Mesenchymal stem cell (in vitro differentiated cells and primary cell): ENCODE measurements at regions not wholly inside any gene's neighbourhood (a gene's known extent, or its start where the extent isn't known, plus 50 kb on each side); places are given as distances from the start of the nearest gene placed in this dataset.

Experiments used
- DNase-seq: peaks from one replicate; pipeline ENCODE4 v3.0.0-alpha.2; 2013
- H2AFZ ChIP-seq: one replicate; pipeline ENCODE4 v1.6.1; 2013; ENCODE audit warnings: low read depth, mild to moderate bottlenecking, control low read depth, inconsistent platforms, low read length, moderate library complexity
- H2AK5ac ChIP-seq: 2 replicates; pipeline ENCODE4 v1.6.1; 2013; ENCODE audit warnings: low read length, moderate library complexity, mild to moderate bottlenecking, inconsistent platforms; ENCODE audit not compliant: severe bottlenecking
- H2BK120ac ChIP-seq: one replicate; pipeline ENCODE4 v1.6.1; 2013; ENCODE audit warnings: low read depth, mild to moderate bottlenecking, inconsistent platforms, low read length, moderate library complexity
- H2BK12ac ChIP-seq, 2 experiments: one replicate each; pipeline ENCODE4 v1.6.1; 2013; ENCODE audit warnings: inconsistent platforms in 2 of 2, low read length in 2 of 2, mild to moderate bottlenecking in 2 of 2, moderate library complexity in 2 of 2, control low read depth in 1 of 2
- H2BK15ac ChIP-seq: one replicate; pipeline ENCODE4 v1.6.1; 2013; ENCODE audit warnings: mild to moderate bottlenecking, low read depth, inconsistent platforms; ENCODE audit not compliant: poor library complexity, severe bottlenecking
- H2BK5ac ChIP-seq: 2 replicates; pipeline ENCODE4 v1.6.1; 2013; ENCODE audit warnings: low read depth, mild to moderate bottlenecking, low read length, control low read depth, inconsistent platforms; ENCODE audit not compliant: poor library complexity, severe bottlenecking
- H3K14ac ChIP-seq, 2 experiments: one replicate each; pipeline ENCODE4 v1.6.1; 2013; ENCODE audit warnings: inconsistent platforms in 2 of 2, low read length in 2 of 2, control low read depth in 1 of 2, mild to moderate bottlenecking in 1 of 2, moderate library complexity in 1 of 2
- H3K18ac ChIP-seq, 2 experiments: one replicate each; pipeline ENCODE4 v1.6.1; 2013; ENCODE audit warnings: inconsistent platforms in 2 of 2, low read length in 2 of 2, control low read depth in 1 of 2, low read depth in 1 of 2, mild to moderate bottlenecking in 1 of 2
- H3K23ac ChIP-seq, 2 experiments: one replicate each; pipeline ENCODE4 v1.6.1; 2013; ENCODE audit warnings: inconsistent platforms in 2 of 2, low read length in 2 of 2, mild to moderate bottlenecking in 2 of 2, moderate library complexity in 2 of 2, control low read depth in 1 of 2
- H3K27ac ChIP-seq: 2 replicates; pipeline ENCODE4 v1.5.1; 2013; ENCODE audit warnings: mild to moderate bottlenecking, moderate library complexity, low read length, control low read depth, inconsistent platforms; ENCODE audit not compliant: poor library complexity, severe bottlenecking
- H3K27me3 ChIP-seq, 2 experiments: 2 replicates each; pipeline versions ENCODE4 v1.6.1 to v1.7.0; 2013; ENCODE audit warnings: low read length in 2 of 2, mild to moderate bottlenecking in 2 of 2, moderate library complexity in 2 of 2, control low read depth in 1 of 2, inconsistent platforms in 1 of 2; ENCODE audit not compliant: control insufficient read depth in 1 of 2, insufficient read depth in 1 of 2
- H3K36me3 ChIP-seq, 2 experiments: 2 replicates each; pipeline versions ENCODE4 v1.6.1 to v1.7.0; 2013; ENCODE audit warnings: low read length in 2 of 2, control low read depth in 1 of 2, inconsistent platforms in 1 of 2, low read depth in 1 of 2, mild to moderate bottlenecking in 1 of 2; ENCODE audit not compliant: insufficient read depth in 2 of 2, control insufficient read depth in 1 of 2
- H3K4ac ChIP-seq, 2 experiments: one replicate each; pipeline ENCODE4 v1.6.1; 2013; ENCODE audit warnings: inconsistent platforms in 2 of 2, low read length in 2 of 2, mild to moderate bottlenecking in 2 of 2, moderate library complexity in 2 of 2, control low read depth in 1 of 2, low read depth in 1 of 2
- H3K4me1 ChIP-seq: 2 replicates; pipeline ENCODE4 v1.6.1; 2013; ENCODE audit warnings: low read depth, low read length, control low read depth; ENCODE audit not compliant: control insufficient read depth, insufficient read depth
- H3K4me2 ChIP-seq: 2 replicates; pipeline ENCODE4 v1.6.1; 2013; ENCODE audit warnings: low read length, mild to moderate bottlenecking, inconsistent platforms; ENCODE audit not compliant: poor library complexity, severe bottlenecking
- H3K4me3 ChIP-seq, 2 experiments: 2 replicates each; pipeline versions ENCODE4 v1.5.1 to v1.7.0; 2013; ENCODE audit warnings: low read length in 2 of 2, mild to moderate bottlenecking in 2 of 2, control low read depth in 1 of 2, low read depth in 1 of 2; ENCODE audit not compliant: insufficient read depth in 1 of 2
- H3K79me1 ChIP-seq: replicated peaks from 2 replicates; pipeline ENCODE4 v1.6.1; 2013; ENCODE audit warnings: mild to moderate bottlenecking, control low read depth, low read length, inconsistent platforms; ENCODE audit not compliant: poor library complexity, severe bottlenecking
- H3K9ac ChIP-seq: 2 replicates; pipeline ENCODE4 v1.7.0; 2013; ENCODE audit warnings: mild to moderate bottlenecking, low read length, moderate library complexity
- H3K9me3 ChIP-seq: 2 replicates; pipeline ENCODE4 v1.7.0; 2013; ENCODE audit warnings: mild to moderate bottlenecking, low read length; ENCODE audit not compliant: control insufficient read depth
- H4K8ac ChIP-seq: one replicate; pipeline ENCODE4 v1.6.1; 2013; ENCODE audit warnings: inconsistent platforms, mild to moderate bottlenecking, low read length, moderate library complexity
- H4K91ac ChIP-seq: one replicate; pipeline ENCODE4 v1.6.1; 2013; ENCODE audit warnings: mild to moderate bottlenecking, low read length, inconsistent platforms
- WGBS: methylation state at CpG from one replicate; pipeline ENCODE4 v1.1.7; 2013; ENCODE audit warnings: mixed read lengths; 5-methylcytosine and 5-hydroxymethylcytosine counted together

DNA sequence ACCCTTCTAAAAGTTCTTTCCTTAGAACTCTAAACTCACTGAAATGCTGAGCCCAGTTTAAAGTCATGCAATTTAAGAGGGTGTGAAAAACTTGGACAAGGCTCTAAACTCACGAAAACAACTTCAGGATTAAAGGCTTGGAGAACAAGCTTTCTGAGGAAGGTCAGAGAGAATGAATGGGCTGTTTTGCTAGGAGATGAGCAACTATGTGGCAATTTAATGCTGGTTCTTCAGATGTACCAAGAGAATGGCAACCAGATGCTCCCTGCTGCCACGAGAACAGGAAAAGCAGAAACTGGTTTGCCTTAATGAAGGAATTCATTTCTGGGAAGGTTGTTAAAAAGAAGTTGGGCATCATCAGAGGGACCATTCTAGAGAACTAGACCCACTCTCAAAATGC lies 77.8 kb upstream of the PMAIP1 start:
- Histone ChIP-seq H3K4me1 (no peaks in the 10 kb centered on the region), H2BK15ac (no peak overlapping the region), H4K8ac (no peak overlapping the region), H2AFZ (no peak overlapping the region), H3K4me3 (peak overlapping the region in 1 of 2 experiments; percentile 1), H3K18ac (no peak overlapping the region), H3K23ac (no peak overlapping the region), H2BK120ac (no peak overlapping the region), H4K91ac (no peak overlapping the region), H3K9ac (peak overlapping the region; percentile 64), H2AK5ac (no peak overlapping the region), H3K79me1 (no peaks in the 10 kb centered on the region), H3K4ac (no peak overlapping the region), H3K27ac (no peak overlapping the region), H2BK12ac (no peak overlapping the region), H3K4me2 (no peak overlapping the region), H2BK5ac (no peak overlapping the region), H3K14ac (no peak overlapping the region), H3K9me3 (no peaks in the 10 kb centered on the region), H3K27me3 (no peaks in the 10 kb centered on the region), H3K36me3 (peaks cover 0 to 3% of the 10 kb centered on the region in 2 experiments)
- no peak for DNase-seq
- 78% methylated on average over 2 of the region's 2 CpGs for WGBS

DNA sequence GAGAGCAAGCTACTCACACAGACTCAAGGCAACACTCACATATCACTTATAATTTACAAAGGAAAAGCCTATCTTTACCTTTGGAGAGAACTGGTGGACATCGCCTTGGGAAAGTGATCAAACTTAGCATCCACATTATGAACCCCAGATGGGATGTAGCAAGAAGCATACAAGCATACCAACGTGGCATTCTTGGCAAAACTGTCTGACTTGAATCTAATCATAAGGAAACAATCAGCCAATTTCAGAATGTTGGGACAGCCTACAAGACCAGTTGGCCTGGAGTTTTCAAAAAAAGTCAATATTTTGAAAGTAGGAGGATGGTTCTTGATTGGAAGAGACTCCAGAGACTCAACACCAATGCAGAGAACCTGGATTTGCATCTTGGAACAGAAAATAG lies 79.1 kb upstream of the PMAIP1 start:
- no peaks in the 10 kb centered on the region for H3K4me1 ChIP-seq
- H3K23ac ChIP-seq, result no peak overlapping the region
- no peak overlapping the region for H3K18ac ChIP-seq
- no peak overlapping the region for H3K4ac ChIP-seq
- no peak overlapping the region for H2BK120ac ChIP-seq
- H4K91ac ChIP-seq, result no peak overlapping the region
- no peak for DNase-seq
- peak overlapping the region; percentile 43 for H3K9ac ChIP-seq
- H3K36me3 ChIP-seq, result peaks cover 0 to 3% of the 10 kb centered on the region in 2 experiments
- H2BK5ac ChIP-seq, result no peak overlapping the region
- H3K9me3 ChIP-seq, result no peaks in the 10 kb centered on the region
- H2AFZ ChIP-seq, result no peak overlapping the region
- no peak overlapping the region for H2BK15ac ChIP-seq
- H3K4me3 ChIP-seq, result peak overlapping the region in 1 of 2 experiments; percentile 38
- H3K79me1 ChIP-seq, result no peaks in the 10 kb centered on the region
- H2BK12ac ChIP-seq, result no peak overlapping the region
- whole genome bisulfite sequencing, result 45% methylated on average over 1 of the region's 2 CpGs
- H2AK5ac ChIP-seq, result no peak overlapping the region
- no peak overlapping the region for H3K4me2 ChIP-seq
- H4K8ac ChIP-seq, result no peak overlapping the region
- H3K14ac ChIP-seq, result no peak overlapping the region
- H3K27ac ChIP-seq, result no peak overlapping the region
- H3K27me3 ChIP-seq, result no peaks in the 10 kb centered on the region

DNA sequence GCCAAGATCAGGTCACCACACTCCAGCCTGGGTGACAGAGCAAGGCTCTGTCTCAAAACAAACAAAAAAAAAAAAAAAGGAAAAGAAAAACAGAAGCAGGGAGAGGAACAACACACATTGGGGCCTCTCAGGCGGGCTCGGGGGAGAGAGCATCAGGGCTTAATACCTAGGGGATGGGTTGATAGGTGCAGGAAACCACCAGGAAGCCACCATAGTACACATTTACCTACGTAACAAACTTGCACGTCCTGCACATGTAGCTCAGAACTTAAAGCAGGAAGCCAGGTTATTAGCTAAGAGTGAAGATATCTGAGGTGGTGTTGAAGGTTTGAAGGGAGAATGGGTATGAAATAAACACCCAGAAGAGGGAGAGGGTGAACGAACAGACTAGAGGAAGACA lies 81.0 kb upstream of the PMAIP1 start:
- Histone ChIP-seq H3K18ac (no peak overlapping the region), H3K79me1 (no peaks in the 10 kb centered on the region), H3K36me3 (no peaks in the 10 kb centered on the region), H2AFZ (no peak overlapping the region), H2BK5ac (no peak overlapping the region), H3K9ac (no peak overlapping the region), H3K27ac (no peak overlapping the region), H4K8ac (no peak overlapping the region), H4K91ac (no peak overlapping the region), H3K23ac (no peak overlapping the region), H2BK12ac (no peak overlapping the region), H2AK5ac (no peak overlapping the region), H3K4ac (no peak overlapping the region), H3K4me3 (no peak overlapping the region), H3K27me3 (no peaks in the 10 kb centered on the region), H3K4me2 (no peak overlapping the region), H3K14ac (no peak overlapping the region), H3K9me3 (no peaks in the 10 kb centered on the region), H2BK15ac (no peak overlapping the region), H3K4me1 (no peaks in the 10 kb centered on the region), H2BK120ac (no peak overlapping the region)
- whole genome bisulfite sequencing, result 77% methylated on average over 5 of the region's 5 CpGs
- DNase-seq, result no peak

DNA sequence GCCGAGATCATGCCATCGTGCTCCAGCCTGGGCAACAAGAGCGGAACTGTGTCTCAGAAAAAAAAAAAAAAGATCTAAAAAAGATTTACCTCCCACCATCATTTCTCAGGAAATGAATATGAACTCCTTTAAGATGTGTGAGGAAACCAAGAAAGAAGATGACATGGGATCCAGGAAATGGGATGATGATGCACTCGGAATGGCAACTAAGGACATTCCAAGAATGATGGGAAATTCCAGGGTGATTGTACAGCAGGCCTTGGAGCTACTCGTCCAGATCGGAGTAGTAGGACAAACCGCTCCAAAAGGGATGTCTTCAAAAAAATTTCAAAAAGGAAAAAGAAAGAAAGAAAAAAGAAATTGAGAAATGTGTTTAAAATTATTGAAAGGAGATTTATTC lies 84.9 kb upstream of the PMAIP1 start:
- no peak overlapping the region for H3K18ac ChIP-seq
- no peak overlapping the region for H3K4me2 ChIP-seq

More for the DNA sequence above, 84.9 kb upstream of the PMAIP1 start:
- no peak overlapping the region for H3K4ac ChIP-seq
- no peak overlapping the region for H2AFZ ChIP-seq
- no peaks in the 10 kb centered on the region for H3K4me1 ChIP-seq
- peak; percentile 71 for DNase-seq
- no peak overlapping the region for H4K91ac ChIP-seq
- H3K27ac ChIP-seq, result no peak overlapping the region
- H3K9me3 ChIP-seq, result no peaks in the 10 kb centered on the region
- H2BK12ac ChIP-seq, result no peak overlapping the region
- no peak overlapping the region for H3K4me3 ChIP-seq
- H4K8ac ChIP-seq, result no peak overlapping the region
- H2BK5ac ChIP-seq, result no peak overlapping the region
- no peak overlapping the region for H3K14ac ChIP-seq
- H2BK120ac ChIP-seq, result no peak overlapping the region
- no peaks in the 10 kb centered on the region for H3K27me3 ChIP-seq
- 50% methylated on average over 4 of the region's 7 CpGs for WGBS
- no peak overlapping the region for H2AK5ac ChIP-seq
- H2BK15ac ChIP-seq, result no peak overlapping the region
- H3K9ac ChIP-seq, result peak overlapping the region; percentile 86
- H3K36me3 ChIP-seq, result no peaks in the 10 kb centered on the region
- no peak overlapping the region for H3K23ac ChIP-seq
- no peaks in the 10 kb centered on the region for H3K79me1 ChIP-seq
